Hepatocyte (in vitro differentiated cells): ENCODE measurements at regions not wholly inside any gene's neighbourhood (a gene's known extent, or its start where the extent isn't known, plus 50 kb on each side); places are given as distances from the start of the nearest gene placed in this dataset.

Experiments used
- DNase-seq: peaks from one replicate; pipeline ENCODE4 v3.0.0-alpha.2; 2016; ENCODE audit warnings: low spot score
- H2AFZ ChIP-seq: fragments of 200-600 bp; sonication (generic); 2 replicates; pipeline ENCODE4 v1.6.0; 2016; ENCODE audit warnings: antibody characterized with exemption, mild to moderate bottlenecking
- H3K27ac ChIP-seq: fragments of 200-600 bp; sonication (generic); 2 replicates; pipeline ENCODE4 v1.5.1; 2016; ENCODE audit warnings: mild to moderate bottlenecking
- H3K27me3 ChIP-seq: fragments of 200-600 bp; sonication (generic); 2 replicates; pipeline ENCODE4 v1.6.1; 2016
- H3K36me3 ChIP-seq: fragments of 200-600 bp; sonication (generic); replicated peaks from 2 replicates; pipeline ENCODE4 v1.5.1; 2016; ENCODE audit warnings: low read depth; ENCODE audit not compliant: insufficient read depth
- H3K4me1 ChIP-seq: fragments of 200-600 bp; sonication (generic); 2 replicates; pipeline ENCODE4 v1.5.1; 2016; ENCODE audit warnings: mild to moderate bottlenecking, moderate library complexity; ENCODE audit not compliant: insufficient read depth
- H3K4me2 ChIP-seq: fragments of 200-600 bp; sonication (generic); 2 replicates; pipeline ENCODE4 v1.6.0; 2016
- H3K4me3 ChIP-seq: fragments of 200-600 bp; sonication (generic); 2 replicates; pipeline ENCODE4 v1.5.1; 2016; ENCODE audit warnings: mild to moderate bottlenecking
- H3K79me2 ChIP-seq: fragments of 200-600 bp; sonication (generic); 2 replicates; pipeline ENCODE4 v1.6.0; 2017; ENCODE audit warnings: mild to moderate bottlenecking
- H3K9me2 ChIP-seq: fragments of 200-600 bp; sonication (generic); replicated peaks from 2 replicates; pipeline ENCODE4 v1.6.0; 2017; ENCODE audit warnings: mild to moderate bottlenecking; ENCODE audit not compliant: insufficient read depth
- H3K9me3 ChIP-seq: fragments of 200-600 bp; sonication (generic); 2 replicates; pipeline ENCODE4 v1.5.1; 2016; ENCODE audit warnings: low read depth, mild to moderate bottlenecking
- H4K20me1 ChIP-seq: fragments of 200-600 bp; sonication (generic); 2 replicates; pipeline ENCODE4 v1.6.0; 2016; ENCODE audit warnings: mild to moderate bottlenecking; ENCODE audit not compliant: insufficient read depth, poor library complexity, severe bottlenecking
- CTCF ChIP-seq: fragments of 200-600 bp; sonication (generic); IDR thresholded peaks from 2 replicates; pipeline ENCODE4 v1.5.1; 2016; ENCODE audit warnings: antibody characterized with exemption, mild to moderate bottlenecking; ENCODE audit not compliant: poor library complexity
- EZH2 ChIP-seq: fragments of 200-600 bp; sonication (generic); IDR thresholded peaks from 2 replicates; pipeline ENCODE4 v1.6.1; 2016; ENCODE audit warnings: antibody characterized with exemption, mild to moderate bottlenecking, borderline replicate concordance
- EZH2phosphoT487 ChIP-seq: fragments of 200-600 bp; sonication (generic); IDR thresholded peaks from one replicate; pipeline ENCODE4 v1.6.1; 2018; ENCODE audit warnings: antibody characterized with exemption, mild to moderate bottlenecking, low read depth, moderate library complexity; ENCODE audit not compliant: unreplicated experiment, severe bottlenecking
- WGBS: methylation state at CpG from one replicate; pipeline ENCODE4 v1.1.6; 2016; ENCODE audit warnings: low lambda C conversion rate; ENCODE audit errors: missing lambda C conversion rate; 5-methylcytosine and 5-hydroxymethylcytosine counted together

- DNase-seq: no peak
Observed at GRCh38 chr14:53380052-53380866, 227.1 kb upstream of the DDHD1 start.

GRCh38 chr14:53378142-53378541 is 225.0 kb upstream of the DDHD1 start:
- H3K79me2 ChIP-seq: no peaks in the 10 kb centered on the region
- DNase-seq: no peak
- H3K9me2 ChIP-seq: no peaks in the 10 kb centered on the region
- H3K27ac ChIP-seq: no peak overlapping the region
- no peaks in the 10 kb centered on the region for H3K9me3 ChIP-seq
- no peak for TF ChIP-seq EZH2phosphoT487
- no peak for TF ChIP-seq CTCF
- TF ChIP-seq EZH2: no peak
- 86% methylated on average over 4 of the region's 4 CpGs for WGBS
- no peaks in the 10 kb centered on the region for H4K20me1 ChIP-seq
- no peak overlapping the region for H2AFZ ChIP-seq
- H3K4me1 ChIP-seq: no peaks in the 10 kb centered on the region
- H3K4me2 ChIP-seq: no peak overlapping the region
- H3K4me3 ChIP-seq: no peak overlapping the region
- H3K36me3 ChIP-seq: no peaks in the 10 kb centered on the region
- H3K27me3 ChIP-seq: no peaks in the 10 kb centered on the region

More at GRCh38 chr14:53380052-53380866, 227.1 kb upstream of the DDHD1 start:
- Histone ChIP-seq H3K4me2 (no peak overlapping the region), H3K79me2 (no peaks in the 10 kb centered on the region), H3K4me3 (no peak overlapping the region), H3K27ac (no peak overlapping the region), H3K9me2 (no peaks in the 10 kb centered on the region), H3K4me1 (no peaks in the 10 kb centered on the region), H2AFZ (no peak overlapping the region), H4K20me1 (no peaks in the 10 kb centered on the region), H3K27me3 (no peaks in the 10 kb centered on the region), H3K9me3 (no peaks in the 10 kb centered on the region), H3K36me3 (no peaks in the 10 kb centered on the region)
- TF ChIP-seq EZH2phosphoT487 (no peak), CTCF (no peak), EZH2 (no peak)
- 93% methylated on average over 3 of the region's 3 CpGs for WGBS

GRCh38 chr14:53376064-53376463 is 222.9 kb upstream of the DDHD1 start:
- H3K79me2 ChIP-seq: no peaks in the 10 kb centered on the region
- H3K27ac ChIP-seq: no peak overlapping the region

More at GRCh38 chr14:53376064-53376463, 222.9 kb upstream of the DDHD1 start:
- Histone ChIP-seq H3K27me3 (no peaks in the 10 kb centered on the region), H4K20me1 (no peaks in the 10 kb centered on the region), H2AFZ (no peak overlapping the region), H3K9me3 (no peaks in the 10 kb centered on the region), H3K4me2 (no peak overlapping the region), H3K9me2 (no peaks in the 10 kb centered on the region), H3K4me3 (no peak overlapping the region), H3K4me1 (no peaks in the 10 kb centered on the region), H3K36me3 (no peaks in the 10 kb centered on the region)
- TF ChIP-seq EZH2phosphoT487 (no peak), EZH2 (no peak), CTCF (no peak)
- no peak for DNase-seq
- WGBS: 87% methylated on average over 2 of the region's 2 CpGs
